ENCODE measurements at regions not wholly inside any gene's neighbourhood (a gene's known extent, or its start where the extent isn't known, plus 50 kb on each side); places are given as distances from the start of the nearest gene placed in this dataset.
"Not testable (repeated sequence)": the region's sequence is repeated elsewhere in the genome, so short reads cannot be mapped to it uniquely, and the experiment has no call there.

DNA sequence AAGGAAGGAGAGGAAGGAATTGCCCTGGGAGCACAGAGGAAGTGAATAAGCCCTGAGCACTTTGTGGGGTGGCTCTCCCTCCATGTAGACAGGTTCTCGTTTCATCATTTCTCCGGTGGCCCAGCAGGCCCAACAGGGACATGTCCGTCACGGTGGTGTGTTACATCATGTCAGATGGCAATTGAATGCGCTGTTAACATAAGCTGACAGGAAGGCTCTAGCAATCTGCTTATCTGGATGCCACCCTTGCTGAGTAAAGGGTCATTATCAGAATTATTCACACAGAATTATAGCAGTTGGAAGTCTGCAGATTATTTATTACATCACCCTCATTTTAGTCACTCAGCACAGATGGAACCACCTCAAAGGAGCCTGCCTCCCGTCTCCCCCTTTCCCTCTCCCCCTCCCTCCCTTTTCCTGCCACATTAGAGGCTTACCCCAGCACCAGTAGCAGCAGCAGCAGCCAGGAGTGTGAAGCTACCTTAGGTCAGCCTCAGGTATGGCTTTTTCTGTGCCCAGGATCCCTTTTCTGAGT, 124.3 kb upstream of the TRIM2 start:
- DNase-seq = peak; percentile 69

DNA sequence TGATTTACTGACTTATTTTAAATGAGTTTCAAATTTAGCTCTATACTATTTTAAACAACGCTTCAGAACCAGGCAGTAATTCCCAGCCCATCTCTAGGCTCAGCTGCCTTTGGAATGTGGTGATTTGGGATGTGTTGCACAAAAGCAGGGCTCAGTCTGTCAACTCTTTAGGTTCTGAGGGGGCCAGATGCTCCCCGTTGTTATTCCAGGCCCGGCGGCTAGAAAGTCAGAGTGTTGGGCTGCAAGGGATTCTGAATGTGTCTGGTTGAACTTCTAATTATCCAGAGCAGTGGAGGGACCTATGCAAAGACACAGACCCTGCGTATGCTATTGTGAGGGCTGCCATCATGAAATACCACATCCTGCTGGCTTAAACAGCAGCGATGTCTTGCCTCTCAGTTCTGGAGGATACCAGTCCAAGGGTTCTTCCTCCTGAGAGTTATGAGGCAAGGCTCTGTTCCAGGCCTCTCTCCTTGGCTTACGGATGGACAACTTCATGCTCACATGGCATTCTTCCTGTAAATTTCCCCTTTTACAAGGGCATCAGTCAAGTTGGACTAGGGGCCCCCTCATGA, 123.2 kb upstream of the TRIM2 start:
- DNase-seq = no peak

DNA sequence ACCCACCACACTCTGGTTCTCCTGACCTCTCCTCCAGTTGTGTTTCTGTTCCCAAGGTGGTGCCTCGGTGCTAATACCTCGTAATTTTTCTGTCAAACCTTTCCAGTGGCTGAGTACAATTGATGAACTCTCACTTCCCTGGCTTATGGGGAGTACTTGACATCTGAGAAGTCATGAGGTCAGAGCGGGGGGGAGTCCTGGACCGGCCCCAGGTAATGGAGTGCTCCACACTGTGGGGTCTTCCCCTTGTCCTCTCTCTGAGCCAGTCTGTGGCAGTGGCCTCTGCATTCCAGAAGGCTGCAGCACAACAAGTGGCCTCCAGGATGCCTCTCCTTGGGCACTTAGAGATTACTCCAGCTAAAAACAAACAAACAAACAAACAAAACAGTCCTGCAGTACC, 122.5 kb upstream of the TRIM2 start:
- DNase-seq = no peak

DNA sequence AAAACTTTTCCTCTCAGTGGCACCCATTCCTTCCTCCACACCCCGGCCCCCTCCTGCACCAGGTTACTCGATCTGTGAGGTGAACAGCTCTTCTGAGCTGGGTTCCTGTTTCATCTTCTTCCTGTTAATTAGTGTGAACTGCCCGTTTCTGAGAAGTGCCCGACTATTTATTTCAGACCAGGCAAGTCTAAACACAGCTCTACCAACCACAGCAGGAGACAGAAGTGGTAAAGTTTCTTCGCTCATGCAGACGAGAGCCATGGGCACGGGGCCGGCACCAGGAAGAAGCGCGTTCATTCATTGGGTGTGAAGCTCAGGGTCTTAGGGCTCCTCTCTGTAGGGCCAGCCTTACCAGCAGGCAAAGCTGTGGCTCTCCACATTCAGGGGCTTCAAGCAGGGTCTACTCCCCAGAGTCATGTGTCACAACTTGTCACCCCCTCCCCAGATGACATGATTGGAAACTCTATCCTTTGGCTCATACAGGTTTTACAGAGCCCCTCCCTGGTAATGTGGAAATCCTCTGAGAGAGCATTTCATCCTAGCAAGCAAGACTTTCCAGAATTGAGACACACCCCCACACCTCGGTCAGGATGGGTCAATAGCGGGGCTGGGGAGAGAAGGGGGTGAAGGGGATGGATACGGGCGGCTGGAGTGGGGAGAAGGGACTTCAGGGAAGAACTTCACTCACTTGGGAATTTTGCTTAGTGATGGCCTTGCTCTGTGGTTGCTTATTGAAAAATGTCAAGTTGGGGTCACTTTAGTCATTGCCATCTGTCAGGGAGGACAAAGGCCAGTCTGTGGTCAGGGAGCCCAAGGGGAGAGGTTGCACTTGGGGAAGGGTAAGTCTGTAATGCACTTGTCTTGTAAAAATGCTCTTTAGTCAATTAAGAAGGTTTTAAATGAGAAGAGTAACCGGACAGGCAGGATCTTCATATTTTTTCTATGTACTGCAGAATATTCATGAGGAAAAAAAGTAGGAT, 121.6 kb upstream of the TRIM2 start:
- DNase-seq = peak; percentile 19

DNA sequence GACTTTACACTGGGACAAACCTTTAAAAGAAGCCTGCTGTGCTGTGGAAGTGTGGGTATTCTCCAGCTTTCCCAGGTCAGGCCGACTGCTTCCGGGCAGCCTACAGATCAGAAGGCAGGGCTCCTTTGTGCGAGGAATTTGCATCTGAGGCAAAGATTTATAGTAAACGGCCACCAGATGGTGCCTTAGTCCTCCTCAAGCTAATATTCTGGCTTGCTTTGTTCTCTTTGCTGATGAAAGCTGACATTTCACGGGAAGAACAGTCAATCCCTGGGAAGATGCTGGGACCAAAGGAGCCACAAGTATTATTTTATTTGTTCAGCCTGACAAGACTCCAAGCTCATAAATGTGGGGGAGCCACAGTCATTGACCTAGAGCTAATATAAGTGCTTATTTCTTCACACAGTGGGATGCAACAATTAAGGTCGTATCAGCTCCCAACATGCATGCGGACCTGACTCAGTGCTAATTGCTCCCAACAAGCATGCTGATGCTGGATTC, 120.7 kb upstream of the TRIM2 start:
- DNase-seq = peak; percentile 88

DNA sequence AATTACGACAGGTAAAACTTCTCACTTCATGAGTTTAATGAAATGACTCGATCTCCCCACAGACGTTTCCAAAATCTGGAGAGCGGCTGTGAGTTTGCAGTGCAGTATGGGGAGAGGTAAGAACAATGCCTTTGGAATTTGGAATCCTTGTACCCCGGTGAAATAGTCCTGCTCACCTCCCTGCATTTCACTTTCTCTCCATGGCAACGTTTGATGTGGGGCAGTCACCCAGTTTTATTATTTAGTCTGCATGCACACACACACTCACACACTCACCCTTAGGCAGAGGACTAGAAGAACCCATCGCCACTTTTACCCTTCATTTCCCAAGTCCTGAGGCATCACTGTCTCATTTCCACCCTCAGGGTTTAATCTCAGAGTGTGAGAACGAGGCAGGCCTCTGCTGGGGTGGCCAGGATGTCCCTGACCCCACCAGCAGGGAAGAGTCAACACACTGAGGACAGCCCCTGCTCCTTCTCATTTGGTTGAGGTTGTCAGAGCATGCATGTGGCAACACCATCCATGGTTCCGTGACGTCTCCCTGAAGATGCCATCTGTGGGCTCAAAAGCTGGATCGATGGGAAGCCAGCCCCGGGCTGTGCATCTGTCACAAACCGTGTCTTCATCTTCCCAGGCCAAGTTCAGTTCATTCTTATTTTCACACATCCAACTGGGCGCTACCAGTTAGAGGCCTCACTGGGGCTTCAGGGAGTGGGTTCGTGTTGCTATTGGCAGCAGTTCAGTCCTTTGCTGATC, 119.8 kb upstream of the TRIM2 start:
- DNase-seq = no peak

DNA sequence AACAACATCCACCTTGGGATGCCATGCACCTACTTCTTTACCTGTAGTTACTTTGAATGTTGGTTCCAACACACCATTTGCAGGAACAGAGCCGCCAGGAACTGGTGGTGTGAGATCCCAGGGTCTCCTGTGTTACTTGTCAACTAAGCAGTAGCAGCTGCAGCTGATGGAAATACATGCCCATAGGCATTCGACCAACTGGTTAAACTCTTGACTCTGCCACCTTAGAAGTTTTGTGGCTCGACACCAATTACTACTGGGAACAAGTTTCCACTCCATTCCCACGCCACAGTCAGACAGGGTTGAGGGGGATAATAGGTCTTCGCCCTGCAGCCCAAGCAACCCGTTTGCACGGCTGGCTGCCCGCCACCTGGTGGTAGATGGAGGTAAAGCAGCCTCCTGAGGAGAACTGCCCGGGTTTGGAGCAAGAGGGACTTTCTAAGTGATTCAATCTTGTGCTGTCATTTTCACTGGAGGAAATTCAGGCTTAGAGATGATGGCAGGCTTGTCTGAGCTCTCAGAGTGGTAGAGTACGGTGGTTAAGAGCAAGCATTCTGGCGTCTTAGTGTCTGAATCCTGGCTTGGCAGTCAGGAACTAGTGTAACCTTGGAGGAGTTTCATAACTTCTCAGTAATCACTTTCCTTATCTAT, 119.1 kb upstream of the TRIM2 start:
- DNase-seq = peak; percentile 58

DNA sequence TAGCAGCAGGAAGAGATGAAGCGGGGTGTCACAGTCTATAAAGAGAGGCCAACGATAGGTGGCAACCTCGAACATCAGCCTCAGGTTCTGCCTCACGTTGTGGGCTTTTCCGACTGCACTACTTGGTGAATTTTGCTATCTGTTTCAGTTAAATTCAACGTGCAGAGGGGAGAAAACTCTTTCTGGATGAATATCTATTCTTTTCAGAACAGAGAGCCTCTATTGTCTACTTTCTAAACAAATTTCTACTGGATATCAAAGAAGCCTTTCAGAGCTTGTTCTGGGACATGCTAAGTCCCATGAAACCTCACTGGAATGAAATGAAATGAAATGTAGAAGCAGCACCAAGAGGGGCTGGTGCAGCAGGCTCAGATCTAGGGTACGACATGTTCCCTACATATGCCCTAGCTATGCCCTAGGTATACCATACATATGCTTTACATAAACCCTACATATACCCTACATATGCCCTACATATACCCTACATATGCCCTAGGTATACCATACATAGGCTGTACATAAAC, 116.5 kb upstream of the TRIM2 start:
- no peak for DNase-seq

DNA sequence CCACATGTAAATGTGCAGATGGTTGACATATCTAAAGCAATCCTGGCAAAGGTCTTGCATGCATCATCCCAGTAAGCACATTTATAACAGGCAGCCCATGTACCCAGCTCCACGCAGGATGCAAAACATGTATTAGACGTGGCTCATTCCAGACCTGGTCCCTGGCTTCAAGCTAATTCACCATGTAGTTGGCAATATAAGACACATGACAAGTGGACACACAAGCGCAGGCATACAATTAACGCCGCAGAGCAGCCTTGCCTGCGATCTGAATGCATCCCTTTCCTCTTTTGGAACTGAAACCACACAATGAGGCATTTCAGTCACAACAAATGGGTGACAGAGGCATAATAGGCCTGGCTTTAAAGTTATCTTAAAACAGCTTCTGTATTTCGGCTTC, 114.5 kb upstream of the TRIM2 start:
- DNase-seq = no peak

DNA sequence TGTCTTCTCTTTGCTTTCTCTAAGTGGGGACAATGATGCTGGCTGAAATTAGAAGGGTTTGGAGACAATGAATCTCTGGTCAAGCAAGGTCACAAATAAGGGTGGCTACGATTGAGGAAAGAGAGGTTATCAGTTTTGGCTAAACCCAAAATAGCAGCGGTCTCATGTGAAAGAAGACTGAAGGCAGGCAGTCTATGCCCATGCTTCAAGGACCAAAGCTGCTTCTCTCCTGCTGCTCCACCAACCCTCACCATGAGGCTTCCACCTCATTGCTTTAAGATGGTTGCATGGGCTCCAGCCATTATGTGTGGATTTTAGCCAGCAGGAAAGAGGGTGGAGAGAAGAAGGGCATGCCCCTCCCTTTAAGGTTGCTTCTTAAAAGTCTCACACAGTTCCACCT, 114.1 kb upstream of the TRIM2 start:
- DNase-seq = no peak

DNA sequence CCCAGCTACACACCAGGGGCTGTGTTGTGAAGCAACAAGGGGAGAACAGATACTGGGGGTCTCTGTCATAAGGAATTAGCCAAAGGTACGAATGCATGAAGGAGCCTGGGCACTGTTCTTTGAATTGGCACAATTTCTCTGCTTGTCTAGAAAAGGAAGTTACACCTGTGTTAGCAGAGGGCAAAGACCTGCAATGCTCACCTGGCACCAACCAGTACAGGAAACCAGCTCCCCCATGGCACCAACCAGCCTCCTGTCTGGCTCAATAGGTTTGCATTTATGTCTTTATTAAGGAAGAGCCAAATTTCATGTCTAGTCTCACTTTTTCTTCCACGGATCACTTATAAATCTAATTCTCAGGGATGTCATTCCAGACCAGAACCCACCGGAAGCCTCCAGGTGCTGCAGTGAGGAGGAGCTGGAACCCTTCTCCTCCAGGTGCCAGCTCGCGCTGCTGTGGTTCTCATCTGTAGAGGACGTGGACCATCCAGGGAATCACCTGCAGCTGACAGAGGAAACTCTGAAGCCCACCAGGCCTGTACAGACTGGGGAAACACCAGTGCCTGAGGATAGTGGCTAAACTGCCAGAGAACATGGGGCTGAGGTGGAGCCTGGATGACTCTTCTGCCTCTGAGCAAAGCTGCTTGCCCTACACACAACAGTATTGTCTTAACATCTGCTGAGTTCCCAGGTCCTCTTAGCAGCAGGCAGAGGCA, 113.4 kb upstream of the TRIM2 start:
- no peak for DNase-seq

DNA sequence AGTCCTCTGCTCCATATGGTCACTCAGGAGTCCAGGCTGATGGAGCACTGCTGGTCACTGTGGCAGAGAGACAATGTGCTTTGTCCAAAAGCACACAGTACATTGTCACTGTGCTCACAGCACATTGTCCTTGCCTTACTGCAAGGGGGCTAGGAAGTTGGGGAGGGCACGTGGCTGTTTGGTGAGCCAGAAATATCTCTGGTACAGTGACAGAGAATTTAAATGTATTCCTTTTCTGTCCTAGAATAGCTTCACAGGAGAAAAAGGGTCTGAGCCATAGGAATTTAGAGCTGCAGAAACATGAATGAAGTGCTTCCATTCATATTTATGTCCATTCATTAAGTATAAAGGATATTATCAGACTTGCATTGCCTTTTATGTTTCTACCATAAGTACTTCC, 110.8 kb upstream of the TRIM2 start:
- DNase-seq = no peak

DNA sequence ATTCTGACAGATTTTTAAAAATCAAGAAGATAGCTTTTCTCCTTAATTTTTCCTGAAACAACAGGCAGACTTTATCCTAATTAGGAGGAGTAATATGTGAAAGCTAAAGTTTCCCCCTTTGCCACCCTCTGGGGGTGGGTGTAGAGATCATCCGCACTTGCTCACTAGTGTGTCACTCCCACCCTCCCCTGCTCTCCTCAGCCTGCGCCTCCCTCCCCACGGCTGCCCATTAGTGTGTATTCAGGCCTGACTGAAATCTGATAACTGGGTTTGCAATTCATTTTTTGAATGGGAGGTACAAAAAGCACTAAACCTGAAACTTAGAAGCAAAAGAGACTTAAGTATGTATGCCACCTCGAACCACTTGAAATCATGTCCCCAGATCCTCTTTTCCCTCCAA, 110.4 kb upstream of the TRIM2 start:
- no peak for DNase-seq

DNA sequence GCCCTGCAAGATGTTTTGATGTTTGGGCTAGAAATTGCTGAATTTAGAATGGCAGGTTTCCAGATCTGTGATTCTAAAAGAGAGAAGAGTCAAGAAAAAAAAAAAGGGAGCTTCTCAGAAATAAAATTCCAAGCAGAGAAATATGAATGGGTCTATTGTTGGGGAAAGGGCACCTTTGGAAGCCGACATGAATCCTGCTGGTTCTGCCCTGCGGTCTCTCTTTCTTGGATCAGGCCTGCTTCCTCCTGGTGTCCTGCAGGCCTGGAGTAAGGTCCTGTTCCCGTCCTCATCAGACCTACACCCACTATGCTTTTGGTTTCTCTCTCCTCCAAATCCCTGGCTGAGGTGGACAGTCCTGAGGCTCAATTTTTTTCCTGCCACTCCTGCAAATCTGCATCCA, 109.8 kb upstream of the TRIM2 start:
- no peak for DNase-seq

DNA sequence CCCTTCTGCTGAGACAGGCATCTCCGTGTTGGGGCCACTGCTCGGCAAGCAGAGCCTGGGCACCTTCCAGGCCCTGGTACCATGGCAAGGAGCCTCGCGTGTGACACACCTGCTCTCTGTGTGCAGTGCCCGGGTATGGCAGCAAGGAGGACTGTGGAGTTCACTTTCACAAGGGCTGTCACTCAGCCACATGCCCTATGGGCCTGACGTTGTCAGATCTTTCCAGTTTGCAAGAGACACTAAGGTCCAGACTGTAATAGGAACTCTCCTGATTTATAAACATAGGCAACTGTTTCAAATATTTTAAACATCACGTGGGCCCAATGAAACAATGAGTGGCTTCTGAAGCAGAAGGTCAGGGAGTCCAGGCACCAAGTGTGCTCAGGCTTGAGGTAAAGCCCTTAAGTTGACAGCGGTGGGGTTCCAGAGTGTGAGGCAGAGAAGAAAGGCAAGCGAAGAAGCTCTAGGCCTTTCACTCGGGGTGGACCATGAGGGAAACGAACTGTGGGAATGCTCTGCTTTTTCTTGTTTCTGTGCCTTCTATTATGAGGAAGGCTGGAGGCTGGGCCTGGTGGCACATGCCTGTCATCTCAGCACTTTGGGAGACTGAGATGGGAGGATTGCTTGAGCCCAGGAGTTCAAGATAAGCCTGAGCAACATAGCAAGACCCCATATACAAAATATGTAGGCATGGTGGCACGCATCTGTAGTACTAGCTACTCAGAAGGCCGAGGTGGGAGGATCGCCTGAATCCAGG, 108.6 kb upstream of the TRIM2 start:
- no peak for DNase-seq

DNA sequence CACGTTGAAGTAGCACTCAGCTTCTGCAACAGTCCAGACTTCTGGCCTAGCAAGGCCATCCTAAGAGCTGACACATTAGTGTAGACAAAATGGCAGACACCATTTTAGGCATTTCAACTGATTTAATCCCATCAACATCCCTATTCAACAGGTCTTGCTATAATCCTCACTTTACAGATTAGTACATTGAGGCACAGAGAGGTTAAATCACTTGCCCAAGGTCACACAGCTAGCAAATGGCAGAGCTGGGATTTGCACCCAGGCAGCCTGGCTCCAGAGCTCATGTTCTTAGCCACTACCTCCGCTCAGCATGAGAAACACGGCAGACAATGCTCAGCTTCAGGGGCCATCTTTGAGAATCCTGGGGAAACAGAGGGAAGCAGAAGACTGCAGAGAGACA, 107.9 kb upstream of the TRIM2 start:
- DNase-seq = no peak

DNA sequence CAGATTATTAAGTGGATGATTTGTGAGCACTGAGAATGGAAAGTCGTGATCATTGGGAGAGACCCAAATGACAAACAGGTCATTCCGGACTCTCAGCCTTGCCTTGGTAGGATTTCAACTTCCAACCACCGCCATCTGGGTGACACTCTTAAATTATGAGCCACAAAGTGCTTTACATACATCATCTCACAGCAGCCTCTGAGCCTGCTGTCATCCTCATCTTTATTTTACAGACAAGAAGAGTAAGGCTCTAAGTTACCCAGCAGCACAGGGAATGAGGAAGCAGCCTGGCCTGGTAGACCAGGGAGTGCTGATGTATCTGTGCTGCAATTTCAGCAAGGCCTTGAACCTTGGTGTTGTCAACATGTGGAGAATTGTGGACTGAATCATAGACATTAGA, 105.8 kb upstream of the TRIM2 start:
- DNase-seq = no peak

DNA sequence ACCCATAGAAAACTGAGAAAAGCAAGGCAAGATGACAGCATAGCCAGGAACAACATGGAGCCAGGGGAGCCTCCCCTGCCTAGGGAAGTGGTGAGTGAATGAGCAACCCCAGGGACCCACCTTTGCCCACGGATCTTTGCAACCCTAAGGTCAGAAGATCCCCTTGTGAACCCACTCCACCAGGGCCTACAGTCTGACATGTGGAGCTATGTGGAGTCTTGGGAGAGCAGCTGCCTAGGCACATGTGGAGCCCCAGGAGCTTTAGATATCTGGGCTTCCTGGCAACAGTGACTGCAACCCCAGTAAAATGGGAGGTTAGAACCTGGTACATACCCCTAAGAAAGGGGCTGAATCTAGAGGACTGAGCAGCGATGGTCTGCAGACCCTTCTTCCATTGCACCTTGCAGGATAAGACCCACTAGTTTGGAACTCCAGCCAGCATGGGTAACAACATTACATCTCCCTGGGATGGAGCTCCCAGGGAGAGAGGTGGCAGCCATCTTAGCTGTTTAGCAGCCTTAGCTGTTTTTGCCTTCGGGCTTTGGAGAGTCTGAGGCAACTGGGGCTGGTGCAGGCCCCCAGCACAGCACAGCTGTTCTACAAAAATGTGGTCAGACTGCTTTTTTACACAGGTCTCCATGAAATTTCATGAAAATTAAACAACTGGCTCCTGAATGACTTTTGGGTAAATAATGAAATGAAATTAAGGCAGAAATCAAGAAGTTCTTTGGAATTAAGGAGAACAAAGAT, 104.7 kb upstream of the TRIM2 start:
- DNase-seq = no peak

DNA sequence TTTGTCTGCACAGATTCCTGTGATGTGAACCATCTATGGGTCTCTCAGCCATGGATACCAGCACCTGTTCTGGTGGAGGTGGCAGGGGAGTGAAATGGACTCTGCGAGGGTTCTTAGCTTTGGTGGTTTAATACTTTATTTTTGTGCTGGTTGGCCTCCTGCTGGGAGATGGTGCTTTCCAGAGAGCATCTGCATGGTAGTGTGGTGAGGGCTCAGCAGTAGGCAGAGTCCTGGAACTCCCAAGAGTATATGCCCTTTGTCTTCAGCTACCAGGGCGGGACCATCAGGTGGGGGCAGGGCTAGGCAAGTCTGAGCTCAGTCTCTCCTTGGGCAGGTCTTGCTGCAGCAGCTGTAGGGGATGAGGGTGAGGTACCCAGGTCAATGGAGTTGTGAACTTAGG, 97.5 kb upstream of the TRIM2 start:
- not testable (repeated sequence) for DNase-seq

DNA sequence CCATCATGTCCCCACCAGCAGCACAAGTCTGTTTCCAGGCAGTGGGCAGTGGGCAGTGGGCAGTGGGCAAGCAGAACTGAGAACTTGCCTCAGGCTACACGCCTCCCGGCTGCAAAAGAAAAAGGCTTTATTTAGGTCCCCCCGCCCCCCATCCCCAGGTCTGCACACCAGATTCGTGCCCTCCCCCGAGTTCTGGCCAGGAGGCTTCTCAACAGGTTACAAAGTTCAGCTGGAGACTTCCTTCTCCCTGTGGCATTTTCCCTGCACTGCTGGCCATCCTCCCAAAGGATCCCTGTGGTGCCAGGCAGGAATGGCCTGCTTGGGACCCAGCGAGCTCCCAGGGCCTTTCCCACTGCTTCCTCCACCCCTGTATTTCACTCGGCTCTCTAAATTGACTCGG, 97.0 kb upstream of the TRIM2 start:
- no peak for DNase-seq
